ENCODE measurements at regions not wholly inside any gene's neighbourhood (a gene's known extent, or its start where the extent isn't known, plus 50 kb on each side); places are given as distances from the start of the nearest gene placed in this dataset.

- DNase-seq (ENCODE audit: low read depth), result peak; percentile 14
These were observed 784.8 kb upstream of the CDH2 start for GRCh38 chr18:28961669-28962228.

- peak; percentile 14 for DNase-seq (ENCODE audit: low read depth)
These were observed 783.2 kb upstream of the CDH2 start for GRCh38 chr18:28960146-28960545.

- DNase-seq (ENCODE audit: low read depth), result no peak
These were observed 775.4 kb upstream of the CDH2 start for GRCh38 chr18:28952339-28952738.

- no peak for DNase-seq (ENCODE audit: low read depth)
These were observed 771.0 kb upstream of the CDH2 start for GRCh38 chr18:28947900-28948299.

- no peak for DNase-seq (ENCODE audit: low read depth)
These were observed 769.5 kb upstream of the CDH2 start for GRCh38 chr18:28946471-28946870.

GRCh38 chr18:28922936-28923335, 746.0 kb upstream of the CDH2 start:
- no peak for DNase-seq (ENCODE audit: low read depth)

GRCh38 chr18:28916456-28916855, 739.5 kb upstream of the CDH2 start:
- DNase-seq (ENCODE audit: low read depth), result no peak

GRCh38 chr18:28905509-28905908, 728.6 kb upstream of the CDH2 start:
- DNase-seq (ENCODE audit: low read depth), result no peak

- no peak for DNase-seq (ENCODE audit: low read depth)
These were observed 727.9 kb upstream of the CDH2 start for GRCh38 chr18:28904789-28905364.

GRCh38 chr18:28903306-28903705, 726.4 kb upstream of the CDH2 start:
- no peak for DNase-seq (ENCODE audit: low read depth)

- no peak for DNase-seq (ENCODE audit: low read depth)
These were observed 713.9 kb upstream of the CDH2 start for GRCh38 chr18:28890791-28891190.

- no peak for DNase-seq (ENCODE audit: low read depth)
These were observed 707.4 kb upstream of the CDH2 start for GRCh38 chr18:28884304-28884703.

GRCh38 chr18:28880856-28881255, 703.9 kb upstream of the CDH2 start:
- DNase-seq (ENCODE audit: low read depth), result no peak

GRCh38 chr18:28875059-28875458, 698.1 kb upstream of the CDH2 start:
- no peak for DNase-seq (ENCODE audit: low read depth)

- no peak for DNase-seq (ENCODE audit: low read depth)
These were observed 686.5 kb upstream of the CDH2 start for GRCh38 chr18:28863396-28863795.

GRCh38 chr18:28858248-28858647, 681.3 kb upstream of the CDH2 start:
- no peak for DNase-seq (ENCODE audit: low read depth)

- no peak for DNase-seq (ENCODE audit: low read depth)
These were observed 679.1 kb upstream of the CDH2 start for GRCh38 chr18:28855989-28856388.

GRCh38 chr18:28855524-28855923, 678.6 kb upstream of the CDH2 start:
- peak; percentile 51 for DNase-seq (ENCODE audit: low read depth)

- peak; percentile 25 for DNase-seq (ENCODE audit: low read depth)
These were observed 678.0 kb upstream of the CDH2 start for GRCh38 chr18:28854964-28855363.

- no peak for DNase-seq (ENCODE audit: low read depth)
These were observed 670.0 kb upstream of the CDH2 start for GRCh38 chr18:28846958-28847357.

GRCh38 chr18:28837100-28837499, 660.2 kb upstream of the CDH2 start:
- no peak for DNase-seq (ENCODE audit: low read depth)

GRCh38 chr18:28834889-28835288, 658.0 kb upstream of the CDH2 start:
- DNase-seq (ENCODE audit: low read depth), result peak; percentile 89

- no peak for DNase-seq (ENCODE audit: low read depth)
These were observed 655.0 kb upstream of the CDH2 start for GRCh38 chr18:28831908-28832307.

GRCh38 chr18:28831476-28831875, 654.5 kb upstream of the CDH2 start:
- peak; percentile 12 for DNase-seq (ENCODE audit: low read depth)
